ENCODE measurements at regions not wholly inside any gene's neighbourhood (a gene's known extent, or its start where the extent isn't known, plus 50 kb on each side); places are given as distances from the start of the nearest gene placed in this dataset.

DNA sequence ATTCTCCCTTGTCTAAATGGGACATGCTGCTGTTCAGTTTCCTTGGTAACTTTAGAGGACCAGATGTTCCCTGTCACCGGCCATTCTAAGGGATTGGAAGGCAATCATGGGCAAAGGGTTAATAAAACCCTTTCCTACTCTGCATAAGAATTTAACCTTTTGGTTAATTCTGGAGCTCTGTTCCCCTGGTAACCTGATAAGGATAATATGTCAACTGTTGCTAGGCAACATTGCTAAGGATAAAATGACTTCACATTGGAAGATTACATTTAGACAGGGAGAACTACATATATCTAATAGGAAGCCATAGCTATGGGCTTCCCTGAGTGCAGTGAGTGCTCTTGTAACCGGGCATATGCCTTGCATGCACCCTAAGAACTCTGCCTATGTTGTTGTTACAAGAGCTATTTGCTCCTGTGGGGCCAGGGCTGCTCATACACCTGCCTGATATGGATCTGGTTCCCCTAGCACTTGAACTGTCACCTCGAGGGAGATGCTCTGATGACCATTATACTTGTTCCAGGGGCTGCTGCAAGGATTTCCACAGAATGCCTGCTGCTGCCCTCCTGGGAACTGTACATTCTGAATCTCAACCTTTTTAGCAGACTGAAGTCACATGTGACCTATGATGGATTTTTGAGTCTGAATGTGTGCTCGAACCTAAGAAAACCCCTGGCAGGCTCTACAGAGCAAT, 326.3 kb upstream of the PDZRN3 start:
- no peaks in the 10 kb centered on the region for H3K36me3 ChIP-seq (ENCODE audit: insufficient read depth, low read length)

DNA sequence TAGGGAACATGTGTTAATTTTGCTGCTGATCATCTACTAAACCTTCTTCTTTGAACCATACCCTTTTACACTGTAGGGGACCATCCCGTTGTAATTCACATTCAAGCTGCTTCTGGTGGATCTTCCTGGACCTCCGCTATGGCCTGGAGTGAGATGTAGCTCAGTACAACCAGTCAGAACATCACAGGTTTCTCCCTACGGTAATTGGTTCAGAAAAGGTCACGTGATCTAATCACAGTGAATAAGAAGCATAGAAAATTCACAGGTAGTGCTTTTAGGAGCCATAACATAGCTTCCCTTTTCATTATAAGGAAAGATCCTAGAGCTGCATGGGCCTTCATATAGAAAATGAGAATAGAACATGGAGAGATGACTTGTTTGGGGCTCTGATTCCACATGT, 320.8 kb upstream of the PDZRN3 start:
- Histone ChIP-seq H3K4me3 (ENCODE audit: low read length) (no peak overlapping the region), H3K9ac (ENCODE audit: low read length) (no peak overlapping the region), H3K27me3 (ENCODE audit: insufficient read depth, low read depth, low read length) (no peaks in the 10 kb centered on the region), H3K9me3 (ENCODE audit: low read length) (no peaks in the 10 kb centered on the region), H3K27ac (ENCODE audit: low read length) (no peak overlapping the region), H3K4me2 (ENCODE audit: low read length) (no peak overlapping the region), H3K9me2 (ENCODE audit: insufficient read depth, low read length) (no peaks in the 10 kb centered on the region), H4K20me1 (ENCODE audit: insufficient read depth) (no peaks in the 10 kb centered on the region), H2AFZ (ENCODE audit: low read depth, low read length) (no peak overlapping the region), H3K36me3 (ENCODE audit: insufficient read depth, low read length) (no peaks in the 10 kb centered on the region), H3K79me2 (replicated peaks; ENCODE audit: insufficient read depth, low read length) (no peaks in the 10 kb centered on the region), H3F3A (ENCODE audit: insufficient read depth, low read length, poor library complexity, severe bottlenecking) (no peaks in the 10 kb centered on the region)
- TF ChIP-seq, protein P1, sequence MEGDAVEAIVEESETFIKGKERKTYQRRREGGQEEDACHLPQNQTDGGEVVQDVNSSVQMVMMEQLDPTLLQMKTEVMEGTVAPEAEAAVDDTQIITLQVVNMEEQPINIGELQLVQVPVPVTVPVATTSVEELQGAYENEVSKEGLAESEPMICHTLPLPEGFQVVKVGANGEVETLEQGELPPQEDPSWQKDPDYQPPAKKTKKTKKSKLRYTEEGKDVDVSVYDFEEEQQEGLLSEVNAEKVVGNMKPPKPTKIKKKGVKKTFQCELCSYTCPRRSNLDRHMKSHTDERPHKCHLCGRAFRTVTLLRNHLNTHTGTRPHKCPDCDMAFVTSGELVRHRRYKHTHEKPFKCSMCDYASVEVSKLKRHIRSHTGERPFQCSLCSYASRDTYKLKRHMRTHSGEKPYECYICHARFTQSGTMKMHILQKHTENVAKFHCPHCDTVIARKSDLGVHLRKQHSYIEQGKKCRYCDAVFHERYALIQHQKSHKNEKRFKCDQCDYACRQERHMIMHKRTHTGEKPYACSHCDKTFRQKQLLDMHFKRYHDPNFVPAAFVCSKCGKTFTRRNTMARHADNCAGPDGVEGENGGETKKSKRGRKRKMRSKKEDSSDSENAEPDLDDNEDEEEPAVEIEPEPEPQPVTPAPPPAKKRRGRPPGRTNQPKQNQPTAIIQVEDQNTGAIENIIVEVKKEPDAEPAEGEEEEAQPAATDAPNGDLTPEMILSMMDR (IDR thresholded peaks at IDR 0.05; ENCODE audit: poor library complexity, severe bottlenecking) = no peak
- TF ChIP-seq, protein P2, sequence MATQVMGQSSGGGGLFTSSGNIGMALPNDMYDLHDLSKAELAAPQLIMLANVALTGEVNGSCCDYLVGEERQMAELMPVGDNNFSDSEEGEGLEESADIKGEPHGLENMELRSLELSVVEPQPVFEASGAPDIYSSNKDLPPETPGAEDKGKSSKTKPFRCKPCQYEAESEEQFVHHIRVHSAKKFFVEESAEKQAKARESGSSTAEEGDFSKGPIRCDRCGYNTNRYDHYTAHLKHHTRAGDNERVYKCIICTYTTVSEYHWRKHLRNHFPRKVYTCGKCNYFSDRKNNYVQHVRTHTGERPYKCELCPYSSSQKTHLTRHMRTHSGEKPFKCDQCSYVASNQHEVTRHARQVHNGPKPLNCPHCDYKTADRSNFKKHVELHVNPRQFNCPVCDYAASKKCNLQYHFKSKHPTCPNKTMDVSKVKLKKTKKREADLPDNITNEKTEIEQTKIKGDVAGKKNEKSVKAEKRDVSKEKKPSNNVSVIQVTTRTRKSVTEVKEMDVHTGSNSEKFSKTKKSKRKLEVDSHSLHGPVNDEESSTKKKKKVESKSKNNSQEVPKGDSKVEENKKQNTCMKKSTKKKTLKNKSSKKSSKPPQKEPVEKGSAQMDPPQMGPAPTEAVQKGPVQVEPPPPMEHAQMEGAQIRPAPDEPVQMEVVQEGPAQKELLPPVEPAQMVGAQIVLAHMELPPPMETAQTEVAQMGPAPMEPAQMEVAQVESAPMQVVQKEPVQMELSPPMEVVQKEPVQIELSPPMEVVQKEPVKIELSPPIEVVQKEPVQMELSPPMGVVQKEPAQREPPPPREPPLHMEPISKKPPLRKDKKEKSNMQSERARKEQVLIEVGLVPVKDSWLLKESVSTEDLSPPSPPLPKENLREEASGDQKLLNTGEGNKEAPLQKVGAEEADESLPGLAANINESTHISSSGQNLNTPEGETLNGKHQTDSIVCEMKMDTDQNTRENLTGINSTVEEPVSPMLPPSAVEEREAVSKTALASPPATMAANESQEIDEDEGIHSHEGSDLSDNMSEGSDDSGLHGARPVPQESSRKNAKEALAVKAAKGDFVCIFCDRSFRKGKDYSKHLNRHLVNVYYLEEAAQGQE (IDR thresholded peaks at IDR 0.05; ENCODE audit: borderline replicate concordance) = no peak
- TF ChIP-seq EZH2 (IDR thresholded peaks at IDR 0.05; ENCODE audit: borderline replicate concordance, insufficient read depth, low read length, poor library complexity, severe bottlenecking) = no peak

More for the DNA sequence above, 326.3 kb upstream of the PDZRN3 start:
- Histone ChIP-seq H3K9me2 (ENCODE audit: insufficient read depth, low read length) (no peaks in the 10 kb centered on the region), H3K79me2 (replicated peaks; ENCODE audit: insufficient read depth, low read length) (no peaks in the 10 kb centered on the region), H3K9me3 (ENCODE audit: low read length) (no peaks in the 10 kb centered on the region), H4K20me1 (ENCODE audit: insufficient read depth) (no peaks in the 10 kb centered on the region), H3F3A (ENCODE audit: insufficient read depth, low read length, poor library complexity, severe bottlenecking) (peaks cover 4% of the 10 kb centered on the region), H3K9ac (ENCODE audit: low read length) (peak overlapping the region; percentile 53), H3K4me2 (ENCODE audit: low read length) (peak overlapping the region; percentile 52), H3K27ac (ENCODE audit: low read length) (peak overlapping the region; percentile 92), H3K27me3 (ENCODE audit: insufficient read depth, low read depth, low read length) (peaks cover 30% of the 10 kb centered on the region), H3K4me3 (ENCODE audit: low read length) (peak overlapping the region; percentile 50), H2AFZ (ENCODE audit: low read depth, low read length) (peak overlapping the region; percentile 35)
- TF ChIP-seq TAF1 (IDR thresholded peaks at IDR 0.05; ENCODE audit: low read depth) (no peak), RAD21 (conservative IDR thresholded peaks at IDR 0.05) (no peak), SMC3 (conservative IDR thresholded peaks at IDR 0.05; ENCODE audit: poor library complexity) (peak; percentile 41), MXI1 (conservative IDR thresholded peaks at IDR 0.05; ENCODE audit: poor library complexity, severe bottlenecking) (peak; percentile 37), POLR2AphosphoS5 (IDR thresholded peaks at IDR 0.05) (peak; percentile 35), EZH2 (IDR thresholded peaks at IDR 0.05; ENCODE audit: borderline replicate concordance, insufficient read depth, low read length, poor library complexity, severe bottlenecking) (no peak), EP300 (conservative IDR thresholded peaks at IDR 0.05; ENCODE audit: poor library complexity, severe bottlenecking) (peak; percentile 71)
- TF ChIP-seq, protein P2 (IDR thresholded peaks at IDR 0.05; ENCODE audit: borderline replicate concordance) = peak; percentile 37
- TF ChIP-seq, protein P1 (IDR thresholded peaks at IDR 0.05; ENCODE audit: poor library complexity, severe bottlenecking) = no peak
